Prostate gland (tissue), 2 donors: ENCODE measurements at regions not wholly inside any gene's neighbourhood (a gene's known extent, or its start where the extent isn't known, plus 50 kb on each side); places are given as distances from the start of the nearest gene placed in this dataset.
"Not testable (repeated sequence)": the region's sequence is repeated elsewhere in the genome, so short reads cannot be mapped to it uniquely, and the experiment has no call there.

Experiments
- CTCF ChIP-seq, 4 experiments: fragments of 200-600 bp in 2 of 4; fragments of 450-650 bp in 2 of 4; sonication (generic) in 2 of 4; IDR thresholded peaks; 1 replicate in 3 of 4; 2 replicates in 1 of 4; pipeline ENCODE4 v1.5.1; 2016 to 2019; ENCODE audit warnings: antibody characterized with exemption in 4 of 4, mild to moderate bottlenecking in 2 of 4, moderate library complexity in 2 of 4
- POLR2A ChIP-seq: fragments of 450-650 bp; IDR thresholded peaks from one replicate; pipeline ENCODE4 v1.6.1; 2016; ENCODE audit warnings: antibody characterized with exemption, mild to moderate bottlenecking

GRCh38 chrX:1702142-1702541 lies 87.3 kb downstream of the ASMT start:
- TF ChIP-seq CTCF (IDR thresholded peaks at IDR 0.05); POLR2A: not testable (repeated sequence)
